H9 (cell line): ENCODE measurements at regions not wholly inside any gene's neighbourhood (a gene's known extent, or its start where the extent isn't known, plus 50 kb on each side); places are given as distances from the start of the nearest gene placed in this dataset.

ENCODE experiments used
- DNase-seq: peaks from one replicate; pipeline ENCODE4 v3.0.0-alpha.2; 2017
- H2AFZ ChIP-seq: one replicate; pipeline ENCODE4 v1.6.1; 2013; ENCODE audit warnings: mild to moderate bottlenecking, low read length, control low read depth, moderate library complexity
- H2AK5ac ChIP-seq: 2 replicates; pipeline ENCODE4 v1.6.1; 2013; ENCODE audit warnings: low read length, control low read depth, mixed read lengths; ENCODE audit not compliant: insufficient read length
- H2BK120ac ChIP-seq: one replicate; pipeline ENCODE4 v1.6.1; 2013; ENCODE audit warnings: low read depth, mild to moderate bottlenecking, low read length, control low read depth, inconsistent platforms; ENCODE audit not compliant: poor library complexity, severe bottlenecking
- H2BK12ac ChIP-seq: 2 replicates; pipeline ENCODE4 v1.6.1; 2013; ENCODE audit warnings: low read length, control low read depth, mixed read lengths, low read depth; ENCODE audit not compliant: insufficient read length
- H2BK15ac ChIP-seq: 2 replicates; pipeline ENCODE4 v1.6.1; 2013; ENCODE audit warnings: low read depth, low read length, control low read depth
- H2BK20ac ChIP-seq: one replicate; pipeline ENCODE4 v1.6.1; 2013; ENCODE audit warnings: low read depth, mild to moderate bottlenecking, low read length, control low read depth, inconsistent platforms; ENCODE audit not compliant: poor library complexity, severe bottlenecking
- H2BK5ac ChIP-seq: 2 replicates; pipeline ENCODE4 v1.6.1; 2013; ENCODE audit warnings: low read length, control low read depth, mixed read lengths; ENCODE audit not compliant: insufficient read length
- H3K14ac ChIP-seq: 2 replicates; pipeline ENCODE4 v1.6.1; 2013; ENCODE audit warnings: low read length, control low read depth; ENCODE audit not compliant: insufficient read depth
- H3K18ac ChIP-seq: 2 replicates; pipeline ENCODE4 v1.6.1; 2013; ENCODE audit warnings: low read depth, mild to moderate bottlenecking, mixed read lengths, low read length, control low read depth; ENCODE audit not compliant: insufficient read length
- H3K23ac ChIP-seq: 2 replicates; pipeline ENCODE4 v1.6.1; 2013; ENCODE audit warnings: low read length, control low read depth, mixed read lengths, low read depth; ENCODE audit not compliant: insufficient read length
- H3K23me2 ChIP-seq: 2 replicates; pipeline ENCODE4 v1.6.1; 2013; ENCODE audit warnings: low read depth, mild to moderate bottlenecking, mixed read lengths, low read length, control low read depth; ENCODE audit not compliant: insufficient read length, poor library complexity, severe bottlenecking
- H3K27ac ChIP-seq: 2 replicates; pipeline ENCODE4 v1.5.1; 2013; ENCODE audit warnings: low read length, control low read depth, mixed read lengths, low read depth; ENCODE audit not compliant: insufficient read length
- H3K27me3 ChIP-seq: 2 replicates; pipeline ENCODE4 v1.6.1; 2013; ENCODE audit warnings: low read length, control low read depth, inconsistent platforms; ENCODE audit not compliant: insufficient read depth
- H3K4ac ChIP-seq: 2 replicates; pipeline ENCODE4 v1.6.1; 2013; ENCODE audit warnings: low read depth, mild to moderate bottlenecking, control low read depth, inconsistent platforms, low read length, moderate library complexity
- H3K4me1 ChIP-seq: 2 replicates; pipeline ENCODE4 v1.6.1; 2013; ENCODE audit warnings: low read length, control low read depth, inconsistent platforms; ENCODE audit not compliant: insufficient read depth
- H3K4me2 ChIP-seq: 2 replicates; pipeline ENCODE4 v1.6.1; 2013; ENCODE audit warnings: low read length, control low read depth, mixed read lengths; ENCODE audit not compliant: insufficient read length, insufficient read depth
- H3K56ac ChIP-seq: 2 replicates; pipeline ENCODE4 v1.6.1; 2013; ENCODE audit warnings: low read depth, mild to moderate bottlenecking, mixed read lengths, low read length, control low read depth; ENCODE audit not compliant: insufficient read length
- H3K79me1 ChIP-seq: 2 replicates; pipeline ENCODE4 v1.6.1; 2013; ENCODE audit warnings: low read depth, mild to moderate bottlenecking, moderate library complexity, low read length, control low read depth, inconsistent platforms; ENCODE audit not compliant: insufficient read depth, poor library complexity, severe bottlenecking
- H3K79me2 ChIP-seq: 2 replicates; pipeline ENCODE4 v1.6.1; 2013; ENCODE audit warnings: low read length, control low read depth, inconsistent platforms; ENCODE audit not compliant: insufficient read depth
- H3K9ac ChIP-seq: 2 replicates; pipeline ENCODE4 v1.6.1; 2013; ENCODE audit warnings: low read length, control low read depth, mixed read lengths; ENCODE audit not compliant: insufficient read length; ENCODE audit errors: extremely low read depth
- H3K9me3 ChIP-seq: one replicate; pipeline ENCODE4 v1.6.1; 2013; ENCODE audit warnings: low read depth, low read length, inconsistent platforms; ENCODE audit not compliant: control insufficient read depth
- H3T11ph ChIP-seq: one replicate; pipeline ENCODE4 v1.6.1; 2013; ENCODE audit warnings: mild to moderate bottlenecking, low read length, control low read depth, inconsistent platforms
- H4K20me1 ChIP-seq: one replicate; pipeline ENCODE4 v1.6.1; 2013; ENCODE audit not compliant: control insufficient read depth, insufficient read length, insufficient read depth
- H4K5ac ChIP-seq: 2 replicates; pipeline ENCODE4 v1.6.1; 2013; ENCODE audit warnings: low read depth, mild to moderate bottlenecking, mixed read lengths, low read length, control low read depth; ENCODE audit not compliant: insufficient read length
- H4K8ac ChIP-seq: replicated peaks from 2 replicates; pipeline ENCODE4 v1.6.1; 2013; ENCODE audit warnings: low read length, control low read depth, mixed read lengths, low read depth; ENCODE audit not compliant: insufficient read length
- H4K91ac ChIP-seq: 2 replicates; pipeline ENCODE4 v1.6.1; 2013; ENCODE audit warnings: low read depth, mild to moderate bottlenecking, moderate library complexity, mixed read lengths, low read length, control low read depth; ENCODE audit not compliant: insufficient read length
- H3K27ac Mint-ChIP-seq, 3 experiments: 2 replicates in 2 of 3; 3 replicates in 1 of 3; pipeline ENCODE4 v1.8.0; 2020 to 2021; ENCODE audit warnings: mixed read lengths in 3 of 3, mild to moderate bottlenecking in 1 of 3, moderate library complexity in 1 of 3
- H3K27me3 Mint-ChIP-seq: 2 replicates; pipeline ENCODE4 v1.8.0; 2021; ENCODE audit warnings: low read depth, mild to moderate bottlenecking, moderate library complexity, mixed read lengths
- H3K36me3 Mint-ChIP-seq, 3 experiments: 2 replicates in 2 of 3; 3 replicates in 1 of 3; pipeline ENCODE4 v1.8.0; 2020 to 2021; ENCODE audit warnings: low read depth in 3 of 3, mixed read lengths in 3 of 3; ENCODE audit not compliant: insufficient read depth in 1 of 3
- H3K4me1 Mint-ChIP-seq, 2 experiments: 2 replicates each; pipeline ENCODE4 v1.8.0; 2020; ENCODE audit warnings: mixed read lengths in 2 of 2
- H3K4me3 Mint-ChIP-seq, 2 experiments: 2 replicates in 1 of 2; 3 replicates in 1 of 2; pipeline ENCODE4 v1.8.0; 2020 to 2021; ENCODE audit warnings: mild to moderate bottlenecking in 2 of 2, mixed read lengths in 2 of 2, moderate library complexity in 1 of 2
- H3K9me3 Mint-ChIP-seq, 2 experiments: 2 replicates in 1 of 2; 3 replicates in 1 of 2; pipeline ENCODE4 v1.8.0; 2020; ENCODE audit warnings: mild to moderate bottlenecking in 2 of 2, mixed read lengths in 2 of 2, moderate library complexity in 1 of 2
- whole genome bisulfite sequencing: extraction: QIAGEN DNeasy Blood & Tissue Kit; methylation state at CpG from one replicate; pipeline ENCODE4 v1.1.7; 2013; ENCODE audit warnings: missing lambda C conversion rate, low lambda C conversion rate, mixed read lengths; ENCODE audit not compliant: insufficient read length; ENCODE audit errors: extremely low coverage; 5-methylcytosine and 5-hydroxymethylcytosine counted together
- TF ChIP-seq, protein P1 (sequence below): fragments of 200-600 bp; sonication (generic); conservative IDR thresholded peaks from 3 replicates; pipeline ENCODE4 v1.8.0; 2021; ENCODE audit warnings: antibody characterized with exemption, mild to moderate bottlenecking

DNA sequence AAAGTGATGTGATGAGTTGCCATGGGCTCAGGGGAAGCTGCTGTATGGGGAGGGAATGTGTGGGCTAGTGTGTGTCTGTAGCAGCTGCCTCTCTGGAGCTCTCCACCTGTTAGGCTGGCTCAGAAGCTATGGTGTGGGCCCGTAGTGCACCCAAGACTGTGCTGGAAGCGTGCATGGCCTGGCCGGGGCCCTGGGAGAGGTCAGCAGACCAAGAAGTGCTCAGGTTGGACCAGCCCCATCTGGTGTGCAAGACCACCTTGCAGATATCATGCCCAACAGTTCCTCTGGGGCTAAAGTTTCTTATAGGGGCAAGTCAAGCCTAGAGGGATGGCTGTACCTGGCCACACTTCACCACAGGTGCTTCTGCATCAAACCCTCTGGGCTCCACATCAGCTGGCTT, 274.4 kb upstream of the CCDC179 start:
- H2BK20ac ChIP-seq: no peak overlapping the region
- TF ChIP-seq, protein P1, sequence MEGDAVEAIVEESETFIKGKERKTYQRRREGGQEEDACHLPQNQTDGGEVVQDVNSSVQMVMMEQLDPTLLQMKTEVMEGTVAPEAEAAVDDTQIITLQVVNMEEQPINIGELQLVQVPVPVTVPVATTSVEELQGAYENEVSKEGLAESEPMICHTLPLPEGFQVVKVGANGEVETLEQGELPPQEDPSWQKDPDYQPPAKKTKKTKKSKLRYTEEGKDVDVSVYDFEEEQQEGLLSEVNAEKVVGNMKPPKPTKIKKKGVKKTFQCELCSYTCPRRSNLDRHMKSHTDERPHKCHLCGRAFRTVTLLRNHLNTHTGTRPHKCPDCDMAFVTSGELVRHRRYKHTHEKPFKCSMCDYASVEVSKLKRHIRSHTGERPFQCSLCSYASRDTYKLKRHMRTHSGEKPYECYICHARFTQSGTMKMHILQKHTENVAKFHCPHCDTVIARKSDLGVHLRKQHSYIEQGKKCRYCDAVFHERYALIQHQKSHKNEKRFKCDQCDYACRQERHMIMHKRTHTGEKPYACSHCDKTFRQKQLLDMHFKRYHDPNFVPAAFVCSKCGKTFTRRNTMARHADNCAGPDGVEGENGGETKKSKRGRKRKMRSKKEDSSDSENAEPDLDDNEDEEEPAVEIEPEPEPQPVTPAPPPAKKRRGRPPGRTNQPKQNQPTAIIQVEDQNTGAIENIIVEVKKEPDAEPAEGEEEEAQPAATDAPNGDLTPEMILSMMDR: no peak
- H2BK15ac ChIP-seq: no peak overlapping the region
- no peaks in the 10 kb centered on the region for H4K20me1 ChIP-seq
- no peak overlapping the region for H3K4me2 ChIP-seq
- no peaks in the 10 kb centered on the region for H3K27me3 ChIP-seq
- no CpG with 5 or more reads among the region's 3 CpGs for WGBS
- no peak overlapping the region for H4K8ac ChIP-seq
- no peak overlapping the region for H2AK5ac ChIP-seq
- no peak overlapping the region for H2BK120ac ChIP-seq
- H3K4me1 ChIP-seq: no peaks in the 10 kb centered on the region
- H2AFZ ChIP-seq: no peak overlapping the region
- no peak overlapping the region for H3K27ac ChIP-seq
- H3K9me3 Mint-ChIP-seq: peaks cover 18 to 22% of the 10 kb centered on the region in 2 experiments
- H3K18ac ChIP-seq: no peak overlapping the region
- no peak overlapping the region for H2BK12ac ChIP-seq
- H3K79me1 ChIP-seq: no peaks in the 10 kb centered on the region
- no peak overlapping the region for H3K9ac ChIP-seq
- peaks cover 3 to 4% of the 10 kb centered on the region in 2 experiments for H3K4me1 Mint-ChIP-seq
- no peak overlapping the region for H3T11ph ChIP-seq
- peaks cover 9 to 27% (median 15%) of the 10 kb centered on the region in 3 experiments for H3K36me3 Mint-ChIP-seq
- no peak overlapping the region for H3K4ac ChIP-seq
- no peak overlapping the region for H3K14ac ChIP-seq
- no peaks in the 10 kb centered on the region for H3K23me2 ChIP-seq
- no peak for DNase-seq
- no peaks in the 10 kb centered on the region for H3K79me2 ChIP-seq
- H3K4me3 Mint-ChIP-seq: no peak overlapping the region
- no peak overlapping the region for H2BK5ac ChIP-seq
- no peak overlapping the region for H4K5ac ChIP-seq
- H3K27me3 Mint-ChIP-seq: no peaks in the 10 kb centered on the region
- no peak overlapping the region for H3K56ac ChIP-seq
- H4K91ac ChIP-seq: no peak overlapping the region
- H3K23ac ChIP-seq: no peak overlapping the region
- H3K27ac Mint-ChIP-seq: no peak overlapping the region
- no peaks in the 10 kb centered on the region for H3K9me3 ChIP-seq
